ENCODE measurements at regions not wholly inside any gene's neighbourhood (a gene's known extent, or its start where the extent isn't known, plus 50 kb on each side); places are given as distances from the start of the nearest gene placed in this dataset.
A peak's percentile ranks its signal among the peaks of the same experiment; 100 is the strongest.

GRCh38 chr21:41636636-41637630 lies 129.0 kb upstream of the TMPRSS2 start:
- WGBS: 77% methylated on average over 12 of the region's 12 CpGs
- Histone ChIP-seq H3K9me3 (no peaks in the 10 kb centered on the region), H3K4me1 (peaks cover 28% of the 10 kb centered on the region)

GRCh38 chr21:41635874-41636273 lies 127.9 kb upstream of the TMPRSS2 start:
- H3K27me3 ChIP-seq: no peaks in the 10 kb centered on the region
- peaks cover 31% of the 10 kb centered on the region for H3K4me1 ChIP-seq
- no peaks in the 10 kb centered on the region for H3K9me3 ChIP-seq
- H3K27ac ChIP-seq: no peak overlapping the region
- TF ChIP-seq POLR2AphosphoS5 (IDR thresholded peaks at IDR 0.05): no peak
- TF ChIP-seq CTCF (IDR thresholded peaks at IDR 0.05): no peak
- no peak for TF ChIP-seq EP300 (IDR thresholded peaks at IDR 0.05)
- no peak for TF ChIP-seq POLR2A (IDR thresholded peaks at IDR 0.05)
- no peak overlapping the region for H3K4me3 ChIP-seq
- peak in 1 of 2 donors; percentile 2 for DNase-seq (ENCODE audit: low spot score in 2 of 2)
- H3K36me3 ChIP-seq: no peaks in the 10 kb centered on the region

More at GRCh38 chr21:41636636-41637630, 129.0 kb upstream of the TMPRSS2 start:
- TF ChIP-seq CTCF (IDR thresholded peaks at IDR 0.05): no peak
- no peaks in the 10 kb centered on the region for H3K27me3 ChIP-seq
- H3K36me3 ChIP-seq: no peaks in the 10 kb centered on the region
- DNase-seq (ENCODE audit: low spot score in 2 of 2): peak in 1 of 2 donors; percentile 61
- H3K27ac ChIP-seq: no peak overlapping the region
- no peak overlapping the region for H3K4me3 ChIP-seq

- no peaks in the 10 kb centered on the region for H3K9me3 ChIP-seq
- no peak overlapping the region for H3K4me3 ChIP-seq
- WGBS: 47% methylated on average over 9 of the region's 9 CpGs
- H3K27ac ChIP-seq: peak overlapping the region; percentile 11
- TF ChIP-seq CTCF (IDR thresholded peaks at IDR 0.05) (no peak), POLR2A (IDR thresholded peaks at IDR 0.05) (no peak), POLR2AphosphoS5 (IDR thresholded peaks at IDR 0.05) (no peak), EP300 (IDR thresholded peaks at IDR 0.05) (no peak)
- DNase-seq (ENCODE audit: low spot score in 2 of 2): peak in 1 of 2 donors; percentile 48
- peaks cover 32% of the 10 kb centered on the region for H3K4me1 ChIP-seq
- no peaks in the 10 kb centered on the region for H3K36me3 ChIP-seq
- H3K27me3 ChIP-seq: no peaks in the 10 kb centered on the region
These were observed 126.9 kb upstream of the TMPRSS2 start for GRCh38 chr21:41634858-41635257.

DNA sequence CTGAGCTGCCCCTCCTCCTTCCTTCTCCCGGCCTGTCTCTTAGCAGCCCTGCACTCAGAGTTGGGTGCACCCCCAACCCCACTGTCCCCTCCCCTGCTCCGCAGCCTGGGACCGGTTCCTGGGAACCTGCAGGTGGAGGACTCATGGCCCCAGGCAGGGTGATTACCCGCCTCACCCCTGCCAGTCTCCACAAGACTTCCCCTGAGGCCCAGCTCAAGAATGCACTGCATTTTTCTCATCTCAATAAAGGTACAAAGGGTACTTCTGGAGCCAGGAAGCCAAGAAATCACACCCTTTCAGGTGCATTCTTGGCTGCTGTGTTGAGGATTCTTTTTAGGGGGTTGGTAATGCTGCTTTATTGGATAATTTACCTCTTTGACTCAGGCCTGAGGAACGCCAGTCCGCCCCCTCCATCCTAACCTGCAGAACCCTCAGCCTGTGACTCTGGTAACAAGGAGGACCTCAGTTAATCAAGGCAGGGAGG lies 126.3 kb upstream of the TMPRSS2 start:
- WGBS: 57% methylated on average over 6 of the region's 6 CpGs

More for the DNA sequence above, 126.3 kb upstream of the TMPRSS2 start:
- Histone ChIP-seq H3K27ac (no peak overlapping the region), H3K27me3 (no peaks in the 10 kb centered on the region), H3K9me3 (no peaks in the 10 kb centered on the region), H3K36me3 (no peaks in the 10 kb centered on the region), H3K4me1 (peaks cover 32% of the 10 kb centered on the region), H3K4me3 (no peak overlapping the region)
- no peak for TF ChIP-seq EP300 (IDR thresholded peaks at IDR 0.05)
- TF ChIP-seq POLR2A (IDR thresholded peaks at IDR 0.05): no peak
- no peak for TF ChIP-seq CTCF (IDR thresholded peaks at IDR 0.05)
- TF ChIP-seq POLR2AphosphoS5 (IDR thresholded peaks at IDR 0.05): no peak
- DNase-seq (ENCODE audit: low spot score in 2 of 2): peak in 1 of 2 donors; percentile 66

Data from suprapubic skin (tissue), 4 donors.